IMR-90 (cell line): ENCODE measurements at regions not wholly inside any gene's neighbourhood (a gene's known extent, or its start where the extent isn't known, plus 50 kb on each side); places are given as distances from the start of the nearest gene placed in this dataset.

Experiments
- ATAC-seq: fragments of 200-7000 bp; cut with Tn5 transposase; 2 replicates; pipeline ENCODE4 v1.9.1; 2020; ENCODE audit warnings: low read depth, mild to moderate bottlenecking, moderate library complexity
- BruUV-seq: library from RNA; stranded (reverse); fragments of 400-500 nt; replicated peaks from 2 replicates; lab custom pipeline; 2021; lab: Mats Ljungman, UMichigan
- CTCF ChIA-PET: fragments of 300-600 bp; formaldehyde crosslinking; extraction: SDS; loops from one replicate; lab custom pipeline; 2021; ENCODE audit warnings: antibody characterized with exemption; lab: Yijun Ruan, JAX
- POLR2A ChIA-PET: fragments of 300-600 bp; sonication (Branson Sonifier 250); formaldehyde crosslinking; loops from one replicate; lab custom pipeline; 2022; ENCODE audit warnings: antibody characterized with exemption; ENCODE audit not compliant: unreplicated experiment; lab: Charles Lee
- DNase-seq: peaks from one replicate; pipeline ENCODE4 v3.0.0; 2013
- H2AFZ ChIP-seq: replicated peaks from 2 replicates; pipeline ENCODE3; 2013; ENCODE audit warnings: low read length, mild to moderate bottlenecking; ENCODE audit not compliant: poor library complexity
- H2AK5ac ChIP-seq: 2 replicates; pipeline ENCODE4 v1.6.1; 2013; ENCODE audit warnings: low read depth, low read length, inconsistent platforms
- H2AK9ac ChIP-seq: replicated peaks from 2 replicates; pipeline ENCODE3; 2013; ENCODE audit warnings: mild to moderate bottlenecking, low read depth, low read length, moderate library complexity; ENCODE audit not compliant: poor library complexity
- H2BK120ac ChIP-seq: 2 replicates; pipeline ENCODE4 v1.6.1; 2013; ENCODE audit warnings: low read depth, low read length, inconsistent platforms
- H2BK15ac ChIP-seq: 3 replicates; pipeline ENCODE4 v1.6.1; 2013; ENCODE audit warnings: low read depth, low read length, inconsistent platforms
- H2BK20ac ChIP-seq: 2 replicates; pipeline ENCODE4 v1.6.1; 2013; ENCODE audit warnings: low read depth, mild to moderate bottlenecking, inconsistent platforms, low read length, moderate library complexity
- H2BK5ac ChIP-seq: 2 replicates; pipeline ENCODE4 v1.6.1; 2013; ENCODE audit warnings: mild to moderate bottlenecking, low read depth, low read length, inconsistent platforms; ENCODE audit not compliant: poor library complexity, severe bottlenecking
- H3K14ac ChIP-seq: replicated peaks from 2 replicates; pipeline ENCODE4 v1.6.1; 2013; ENCODE audit warnings: low read depth, low read length, inconsistent platforms
- H3K18ac ChIP-seq: 2 replicates; pipeline ENCODE4 v1.6.1; 2013; ENCODE audit warnings: low read depth, low read length, control low read depth
- H3K23ac ChIP-seq: 2 replicates; pipeline ENCODE4 v1.6.1; 2013; ENCODE audit warnings: low read depth, low read length, inconsistent platforms
- H3K27ac ChIP-seq: 2 replicates; pipeline ENCODE4 v1.5.1; 2013; ENCODE audit warnings: mild to moderate bottlenecking, control low read depth, low read length; ENCODE audit not compliant: insufficient read depth
- H3K27me3 ChIP-seq: 2 replicates; pipeline ENCODE4 v1.6.1; 2013; ENCODE audit warnings: low read length; ENCODE audit not compliant: control insufficient read depth, insufficient read depth
- H3K36me3 ChIP-seq: 2 replicates; pipeline ENCODE4 v1.6.1; 2013; ENCODE audit warnings: low read length, mixed read lengths; ENCODE audit not compliant: control insufficient read depth, insufficient read depth
- H3K4ac ChIP-seq: 2 replicates; pipeline ENCODE4 v1.6.1; 2013; ENCODE audit warnings: low read depth, low read length, inconsistent platforms
- H3K4me1 ChIP-seq: 2 replicates; pipeline ENCODE4 v1.6.1; 2013; ENCODE audit warnings: low read length, mixed read lengths; ENCODE audit not compliant: control insufficient read depth, insufficient read depth
- H3K4me2 ChIP-seq: 2 replicates; pipeline ENCODE4 v1.6.1; 2013; ENCODE audit warnings: low read depth, mild to moderate bottlenecking, control low read depth, low read length, moderate library complexity
- H3K4me3 ChIP-seq: 2 replicates; pipeline ENCODE4 v1.5.1; 2013; ENCODE audit warnings: low read depth, mild to moderate bottlenecking, control low read depth, low read length, moderate library complexity; ENCODE audit not compliant: insufficient read depth
- H3K56ac ChIP-seq: 2 replicates; pipeline ENCODE4 v1.6.1; 2013; ENCODE audit warnings: low read length, inconsistent platforms; ENCODE audit not compliant: insufficient read depth; ENCODE audit errors: extremely low read depth
- H3K79me1 ChIP-seq, 2 experiments: 2 replicates each; pipeline ENCODE4 v1.6.1; 2013; ENCODE audit warnings: low read length in 2 of 2, inconsistent platforms in 1 of 2, low read depth in 1 of 2
- H3K9ac ChIP-seq: 2 replicates; pipeline ENCODE4 v1.6.1; 2013; ENCODE audit warnings: low read depth, low read length, control low read depth
- H3K9me1 ChIP-seq: 2 replicates; pipeline ENCODE4 v1.6.1; 2013; ENCODE audit warnings: low read length, inconsistent platforms; ENCODE audit not compliant: insufficient read depth
- H3K9me3 ChIP-seq: 2 replicates; pipeline ENCODE4 v1.6.1; 2013; ENCODE audit warnings: low read length; ENCODE audit not compliant: control insufficient read depth, insufficient read depth
- H4K20me1 ChIP-seq: 2 replicates; pipeline ENCODE4 v1.6.1; 2013; ENCODE audit warnings: low read length, inconsistent platforms; ENCODE audit not compliant: insufficient read depth
- H4K5ac ChIP-seq: 2 replicates; pipeline ENCODE4 v1.6.1; 2013; ENCODE audit warnings: mild to moderate bottlenecking, low read depth, low read length, control low read depth
- H4K8ac ChIP-seq, 2 experiments: 2 replicates each; pipeline ENCODE4 v1.6.1; 2013; ENCODE audit warnings: low read depth in 2 of 2, low read length in 2 of 2, control low read depth in 1 of 2, inconsistent platforms in 1 of 2
- H4K91ac ChIP-seq: 2 replicates; pipeline ENCODE4 v1.6.1; 2013; ENCODE audit warnings: low read depth, low read length, inconsistent platforms; ENCODE audit not compliant: insufficient read depth
- MAFK ChIP-seq: IDR thresholded peaks from 2 replicates; pipeline ENCODE4 v1.6.1; 2012; ENCODE audit warnings: low read depth, low read length, improper control_type of control experiment
- NFE2L2 ChIP-seq: fragments of 150-350 bp; IDR thresholded peaks from 2 replicates; pipeline ENCODE4 v1.6.1; 2016; ENCODE audit warnings: low read depth, mild to moderate bottlenecking, low read length
- RCOR1 ChIP-seq: IDR thresholded peaks from 2 replicates; pipeline ENCODE4 v1.6.1; 2012; ENCODE audit warnings: mild to moderate bottlenecking, low read length, improper control_type of control experiment; ENCODE audit not compliant: insufficient replicate concordance
- SMC3 ChIP-seq: fragments of 150-350 bp; IDR thresholded peaks from 2 replicates; pipeline ENCODE4 v1.6.1; 2016; ENCODE audit warnings: low read depth, mild to moderate bottlenecking, antibody characterized with exemption, low read length, moderate library complexity
- WGBS, 2 experiments: methylation state at CpG; one replicate each; pipeline versions ENCODE4 v1.1.5 to v1.1.7; 2013; ENCODE audit warnings: missing lambda C conversion rate in 2 of 2; ENCODE audit not compliant: insufficient read length in 1 of 2; ENCODE audit errors: extremely low coverage in 2 of 2; 5-methylcytosine and 5-hydroxymethylcytosine counted together
- dilution Hi-C: fragments of 300-500 bp; cut with HindIII; formaldehyde crosslinking; loops from one replicate; pipeline ENCODE4 v1.14.3; 2018; ENCODE audit warnings: low sequenced_read_pairs; ENCODE audit not compliant: unreplicated experiment
- in situ Hi-C: fragments of 300-500 bp; cut with MboI; formaldehyde crosslinking; loops from 3 replicates; pipeline ENCODE4 v1.14.3; 2019; ENCODE audit warnings: low sequenced_read_pairs, inconsistent platforms, mixed read lengths
- intact Hi-C: fragments of 100-400 bp; cut with micrococcal nuclease; formaldehyde crosslinking; loops from 2 replicates; pipeline ENCODE4 v1.10.0; 2022
- TF ChIP-seq, protein P1 (sequence below): fragments of 150-350 bp; IDR thresholded peaks from 2 replicates; pipeline ENCODE4 v1.6.1; 2017; ENCODE audit warnings: mild to moderate bottlenecking, antibody characterized with exemption, low read length, low read depth

DNA sequence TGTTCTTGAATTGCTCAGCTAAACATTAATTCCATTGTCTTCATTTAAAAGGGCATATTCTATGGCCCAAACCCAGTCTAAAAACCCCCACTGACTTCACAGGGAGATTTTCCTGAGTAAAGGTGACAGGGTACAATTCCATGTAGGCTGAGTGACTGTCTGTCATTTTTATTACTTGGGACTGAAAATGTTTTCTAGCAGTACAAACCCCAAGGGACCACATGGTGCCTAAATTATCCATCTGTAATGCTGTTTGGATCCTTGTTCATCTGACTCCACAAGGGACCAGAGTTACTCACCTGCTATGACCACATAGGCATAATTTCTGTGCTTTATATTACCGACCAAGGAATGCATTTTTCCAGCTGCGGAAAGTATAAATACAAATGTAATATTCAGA is 349.1 kb downstream of the ZNF608 start:
- no peak overlapping the region for H3K4me3 ChIP-seq
- no CpG with 5 or more reads among the region's 2 CpGs for WGBS, 2 experiments
- no peak overlapping the region for H3K56ac ChIP-seq
- peaks cover 4% of the 10 kb centered on the region; the same call in 1 of the 2 replicates for H3K4me1 ChIP-seq
- H3K18ac ChIP-seq: no peak overlapping the region
- dilution Hi-C loops: no loop called here
- no peak overlapping the region for H2BK20ac ChIP-seq
- intact Hi-C loops: no loop called here
- ChIA-PET POLR2A (no interaction called here), CTCF (no interaction called here)
- no peak overlapping the region for H2BK5ac ChIP-seq
- no peak overlapping the region for H2BK15ac ChIP-seq
- no peaks in the 10 kb centered on the region for H3K36me3 ChIP-seq
- BruUV-seq: no TSS peak
- no peak overlapping the region for H4K91ac ChIP-seq
- TF ChIP-seq MAFK (no peak), SMC3 (no peak), NFE2L2 (no peak), RCOR1 (no peak)
- TF ChIP-seq, protein P1, sequence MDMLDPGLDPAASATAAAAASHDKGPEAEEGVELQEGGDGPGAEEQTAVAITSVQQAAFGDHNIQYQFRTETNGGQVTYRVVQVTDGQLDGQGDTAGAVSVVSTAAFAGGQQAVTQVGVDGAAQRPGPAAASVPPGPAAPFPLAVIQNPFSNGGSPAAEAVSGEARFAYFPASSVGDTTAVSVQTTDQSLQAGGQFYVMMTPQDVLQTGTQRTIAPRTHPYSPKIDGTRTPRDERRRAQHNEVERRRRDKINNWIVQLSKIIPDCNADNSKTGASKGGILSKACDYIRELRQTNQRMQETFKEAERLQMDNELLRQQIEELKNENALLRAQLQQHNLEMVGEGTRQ: no peak
- no peak overlapping the region for H3K14ac ChIP-seq
- no peak overlapping the region for H2AK9ac ChIP-seq
- H3K9ac ChIP-seq: no peak overlapping the region
- H3K4me2 ChIP-seq: no peak overlapping the region
- H3K9me1 ChIP-seq: no peaks in the 10 kb centered on the region
- no peak overlapping the region for H4K8ac ChIP-seq
- H4K5ac ChIP-seq: no peak overlapping the region
- H3K4ac ChIP-seq: no peak overlapping the region
- no peak overlapping the region for H2AK5ac ChIP-seq
- H4K20me1 ChIP-seq: no peaks in the 10 kb centered on the region
- H2BK120ac ChIP-seq: no peak overlapping the region
- no peak for ATAC-seq
- H3K27me3 ChIP-seq: 0 out of 2 replicates have a peak, but pooled peaks cover 2% of the 10 kb centered on the region
- H3K79me1 ChIP-seq: no peaks in the 10 kb centered on the region
- in situ Hi-C loops: no loop called here
- H3K27ac ChIP-seq: no peak overlapping the region
- H3K9me3 ChIP-seq: no peaks in the 10 kb centered on the region
- DNase-seq: no peak
- no peak overlapping the region for H3K23ac ChIP-seq
- H2AFZ ChIP-seq: no peak overlapping the region
